Frontal cortex (tissue), 3 donors: ENCODE measurements at regions not wholly inside any gene's neighbourhood (a gene's known extent, or its start where the extent isn't known, plus 50 kb on each side); places are given as distances from the start of the nearest gene placed in this dataset.

ENCODE experiments used
- DNase-seq, 2 donors: peaks; one replicate each; pipeline ENCODE4 v3.0.0; 2012; ENCODE audit warnings: low spot score in 2 of 2
- FAIRE-seq: peaks from 2 replicates; lab custom pipeline; 2012; peaks lifted over from hg19 to GRCh38; lab: Jason Lieb, UNC
- donor health status: control.
- donor health status: control.
- donor health status: control.

GRCh38 chr16:73457851-73458250, 409.9 kb upstream of the ZFHX3 start:
- no peak for DNase-seq
- no peak for FAIRE-seq

- no peak for DNase-seq
- FAIRE-seq, result no peak
Measured at GRCh38 chr16:73448970-73449369, 401.0 kb upstream of the ZFHX3 start.

GRCh38 chr16:73447846-73448245, 399.9 kb upstream of the ZFHX3 start:
- no peak for FAIRE-seq

GRCh38 chr16:73434621-73435020, 386.7 kb upstream of the ZFHX3 start:
- no peak for DNase-seq
- no peak for FAIRE-seq

More at GRCh38 chr16:73447846-73448245, 399.9 kb upstream of the ZFHX3 start:
- DNase-seq, result no peak

GRCh38 chr16:73433731-73434307, 385.9 kb upstream of the ZFHX3 start:
- FAIRE-seq, result no peak
- DNase-seq, result no peak

GRCh38 chr16:73432850-73433730, 385.2 kb upstream of the ZFHX3 start:
- DNase-seq, result no peak
- no peak for FAIRE-seq

GRCh38 chr16:73430138-73430537, 382.2 kb upstream of the ZFHX3 start:
- no peak for FAIRE-seq

GRCh38 chr16:73428121-73428520, 380.2 kb upstream of the ZFHX3 start:
- DNase-seq, result no peak
- FAIRE-seq, result no peak

More at GRCh38 chr16:73430138-73430537, 382.2 kb upstream of the ZFHX3 start:
- no peak for DNase-seq

- DNase-seq (no peak), FAIRE-seq (no peak)
Measured at GRCh38 chr16:73427164-73427563, 379.2 kb upstream of the ZFHX3 start.

GRCh38 chr16:73426433-73427160, 378.7 kb upstream of the ZFHX3 start:
- DNase-seq (no peak), FAIRE-seq (no peak)

GRCh38 chr16:73420676-73421075, 372.7 kb upstream of the ZFHX3 start:
- FAIRE-seq (no peak), DNase-seq (no peak)

GRCh38 chr16:73420244-73420643, 372.3 kb upstream of the ZFHX3 start:
- FAIRE-seq (no peak), DNase-seq (no peak)

- DNase-seq (no peak), FAIRE-seq (no peak)
Measured at GRCh38 chr16:73418691-73419090, 370.8 kb upstream of the ZFHX3 start.

GRCh38 chr16:73418051-73418450, 370.1 kb upstream of the ZFHX3 start:
- DNase-seq, result no peak
- FAIRE-seq, result no peak

GRCh38 chr16:73415286-73415685, 367.4 kb upstream of the ZFHX3 start:
- no peak for DNase-seq
- no peak for FAIRE-seq

GRCh38 chr16:73414638-73415037, 366.7 kb upstream of the ZFHX3 start:
- no peak for FAIRE-seq
- no peak for DNase-seq

GRCh38 chr16:73413830-73414190, 365.9 kb upstream of the ZFHX3 start:
- DNase-seq (no peak), FAIRE-seq (no peak)

- no peak for DNase-seq
- no peak for FAIRE-seq
Measured at GRCh38 chr16:73413091-73413829, 365.3 kb upstream of the ZFHX3 start.

GRCh38 chr16:73412416-73412815, 364.5 kb upstream of the ZFHX3 start:
- no peak for FAIRE-seq
- no peak for DNase-seq

GRCh38 chr16:73408716-73409115, 360.8 kb upstream of the ZFHX3 start:
- DNase-seq (no peak), FAIRE-seq (no peak)
